HCT116 (cell line): ENCODE measurements at regions not wholly inside any gene's neighbourhood (a gene's known extent, or its start where the extent isn't known, plus 50 kb on each side); places are given as distances from the start of the nearest gene placed in this dataset.

ENCODE experiments used
- ATAC-seq: fragments of 200-7000 bp; cut with Tn5 transposase; 2 replicates; pipeline ENCODE4 v1.9.1; 2020; ENCODE audit warnings: mild to moderate bottlenecking, moderate library complexity
- BruUV-seq: library from RNA; stranded (reverse); fragments of 400-500 nt; replicated peaks from 2 replicates; lab custom pipeline; 2021; lab: Mats Ljungman, UMichigan
- CTCF ChIA-PET: fragments of 300-600 bp; sonication (Branson Sonifier 250); formaldehyde crosslinking; loops from one replicate; lab custom pipeline; 2021; ENCODE audit warnings: antibody characterized with exemption; lab: Charles Lee
- POLR2A ChIA-PET: fragments of 300-600, 350-600 bp; sonication (Branson Sonifier 250); formaldehyde crosslinking; loops from one replicate; lab custom pipeline; 2021; ENCODE audit warnings: antibody characterized with exemption; lab: Charles Lee
- RAD21 ChIA-PET, 2 experiments: fragments of 300-600 bp; sonication (Branson Sonifier 250); formaldehyde crosslinking; loops; one replicate each; lab custom pipeline; 2023; ENCODE audit warnings: low total read pairs in 2 of 2; ENCODE audit not compliant: uncharacterized antibody in 2 of 2, unreplicated experiment in 2 of 2, low non-redundant PET in 1 of 2; lab: Charles Lee
- DNase-seq: peaks from one replicate; pipeline ENCODE4 v3.0.0-alpha.2; 2010; ENCODE audit warnings: low read depth, low spot score
- H2AFZ ChIP-seq: fragments of 200-600 bp; shearing (Covaris generic), sonication (generic); 2 replicates; pipeline ENCODE4 v1.6.1; 2017; ENCODE audit warnings: low read depth, mixed run types, mixed read lengths, antibody characterized with exemption, low read length; ENCODE audit not compliant: poor library complexity, severe bottlenecking
- H3K27ac ChIP-seq: 2 replicates; pipeline ENCODE4 v1.5.1; 2012; ENCODE audit warnings: low read depth, low read length
- H3K27me3 ChIP-seq: fragments of 200-600 bp; sonication (generic); 2 replicates; pipeline ENCODE4 v1.6.1; 2016; ENCODE audit warnings: mixed run types, low read length, mixed read lengths; ENCODE audit not compliant: insufficient read depth
- H3K36me3 ChIP-seq, 2 experiments: fragments of 200-500 bp in 1 of 2; fragments of 200-600 bp in 1 of 2; sonication (Bioruptor generic) in 1 of 2; sonication (generic) in 1 of 2; 2 replicates each; pipeline versions ENCODE4 v1.5.1 to v1.6.1; 2014 to 2016; ENCODE audit warnings: low read length in 2 of 2, inconsistent platforms in 1 of 2, mixed read lengths in 1 of 2, mixed run types in 1 of 2; ENCODE audit not compliant: insufficient read depth in 2 of 2, control insufficient read depth in 1 of 2
- H3K4me1 ChIP-seq, 2 experiments: fragments of 200-600 bp in 1 of 2; sonication (generic) in 1 of 2; 2 replicates each; pipeline versions ENCODE4 v1.5.1 to v1.6.1; 2012 to 2017; ENCODE audit warnings: low read length in 2 of 2, inconsistent platforms in 1 of 2, mild to moderate bottlenecking in 1 of 2, mixed read lengths in 1 of 2, mixed run types in 1 of 2, moderate library complexity in 1 of 2; ENCODE audit not compliant: insufficient read depth in 2 of 2, control insufficient read depth in 1 of 2
- H3K4me2 ChIP-seq: fragments of 200-600 bp; sonication (generic); 2 replicates; pipeline ENCODE4 v1.6.1; 2017; ENCODE audit warnings: mixed run types, low read length, mixed read lengths
- H3K4me3 ChIP-seq, 2 experiments: fragments of 200-600 bp in 1 of 2; sonication (generic) in 1 of 2; replicated peaks in 1 of 2; 2 replicates each; pipeline ENCODE4 v1.5.1; 2011 to 2016; ENCODE audit warnings: low read length in 2 of 2, control low read depth in 1 of 2, low read depth in 1 of 2, mild to moderate bottlenecking in 1 of 2, mixed read lengths in 1 of 2, mixed run types in 1 of 2
- H3K79me2 ChIP-seq: fragments of 200-600 bp; sonication (generic); 2 replicates; pipeline ENCODE4 v1.6.1; 2017; ENCODE audit warnings: mild to moderate bottlenecking, mixed run types, low read length, moderate library complexity, mixed read lengths; ENCODE audit not compliant: insufficient read depth
- H3K9ac ChIP-seq: fragments of 200-600 bp; sonication (generic); 2 replicates; pipeline ENCODE4 v1.6.1; 2016; ENCODE audit warnings: low read length, mixed read lengths
- H3K9me2 ChIP-seq: fragments of 200-600 bp; sonication (generic), shearing (Covaris generic); 2 replicates; pipeline ENCODE4 v1.6.1; 2017; ENCODE audit warnings: mixed run types, mild to moderate bottlenecking, moderate library complexity; ENCODE audit not compliant: insufficient read depth
- H3K9me3 ChIP-seq, 2 experiments: fragments of 200-500 bp in 1 of 2; fragments of 200-600 bp in 1 of 2; sonication (Bioruptor generic) in 1 of 2; sonication (generic) in 1 of 2; 2 replicates each; pipeline ENCODE4 v1.6.1; 2014 to 2017; ENCODE audit warnings: low read length in 2 of 2, mixed read lengths in 2 of 2, inconsistent platforms in 1 of 2, low read depth in 1 of 2, mild to moderate bottlenecking in 1 of 2, mixed run types in 1 of 2, moderate library complexity in 1 of 2; ENCODE audit not compliant: control insufficient read depth in 1 of 2, insufficient read depth in 1 of 2
- H4K20me1 ChIP-seq: fragments of 200-600 bp; sonication (generic), shearing (Covaris generic); 2 replicates; pipeline ENCODE4 v1.6.1; 2017; ENCODE audit warnings: mixed run types, mild to moderate bottlenecking, moderate library complexity; ENCODE audit not compliant: insufficient read depth
- ATF3 ChIP-seq: IDR thresholded peaks from 2 replicates; pipeline ENCODE4 v1.6.1; 2012
- CBX3 ChIP-seq: IDR thresholded peaks from 2 replicates; pipeline ENCODE4 v1.6.1; 2012; ENCODE audit warnings: low read depth
- CEBPB ChIP-seq: IDR thresholded peaks from 2 replicates; pipeline ENCODE4 v1.6.1; 2012; ENCODE audit warnings: low read depth
- CTCF ChIP-seq, 3 experiments: fragments of 200-600 bp in 1 of 3; sonication (generic) in 1 of 3; IDR thresholded peaks in 2 of 3; conservative IDR thresholded peaks in 1 of 3; 2 replicates each; pipeline ENCODE4 v1.5.1; 2012 to 2017; ENCODE audit warnings: low read depth in 2 of 3, low read length in 2 of 3, antibody characterized with exemption in 1 of 3, borderline replicate concordance in 1 of 3, control low read depth in 1 of 3, mild to moderate bottlenecking in 1 of 3, mixed read lengths in 1 of 3, mixed run types in 1 of 3, moderate library complexity in 1 of 3; ENCODE audit not compliant: insufficient read depth in 1 of 3
- ELF1 ChIP-seq: IDR thresholded peaks from 2 replicates; pipeline ENCODE4 v1.6.1; 2012; ENCODE audit warnings: low read depth, borderline replicate concordance
- EZH2phosphoT487 ChIP-seq: fragments of 200-600 bp; IDR thresholded peaks from 2 replicates; pipeline ENCODE4 v1.6.1; 2018; ENCODE audit warnings: antibody characterized with exemption, borderline replicate concordance
- FOSL1 ChIP-seq: IDR thresholded peaks from 2 replicates; pipeline ENCODE4 v1.6.1; 2012; ENCODE audit warnings: low read depth
- JUND ChIP-seq: IDR thresholded peaks from 2 replicates; pipeline ENCODE4 v1.6.1; 2012
- MAX ChIP-seq: IDR thresholded peaks from 2 replicates; pipeline ENCODE4 v1.6.1; 2012
- POLR2A ChIP-seq: IDR thresholded peaks from 2 replicates; pipeline ENCODE4 v1.7.0; 2011; ENCODE audit warnings: borderline replicate concordance; ENCODE audit not compliant: insufficient read depth, insufficient read length; ENCODE audit errors: extremely low read depth
- POLR2AphosphoS5 ChIP-seq: IDR thresholded peaks from 2 replicates; pipeline ENCODE4 v1.6.1; 2011; ENCODE audit warnings: mild to moderate bottlenecking, low read depth, low read length, moderate library complexity
- RAD21 ChIP-seq: IDR thresholded peaks from 2 replicates; pipeline ENCODE4 v1.6.1; 2012; ENCODE audit warnings: low read depth, mild to moderate bottlenecking
- REST ChIP-seq: IDR thresholded peaks from 2 replicates; pipeline ENCODE4 v1.6.1; 2012; ENCODE audit warnings: low read depth
- SIN3A ChIP-seq: IDR thresholded peaks from 2 replicates; pipeline ENCODE4 v1.6.1; 2012; ENCODE audit warnings: low read depth
- SRF ChIP-seq: IDR thresholded peaks from 2 replicates; pipeline ENCODE4 v1.6.1; 2012; ENCODE audit warnings: low read depth
- TCF7L2 ChIP-seq: IDR thresholded peaks from 2 replicates; pipeline ENCODE4 v1.7.0; 2011; ENCODE audit warnings: borderline replicate concordance, inconsistent platforms; ENCODE audit not compliant: insufficient read depth, insufficient read length; ENCODE audit errors: extremely low read depth
- YY1 ChIP-seq: IDR thresholded peaks from 2 replicates; pipeline ENCODE4 v1.6.1; 2011; ENCODE audit warnings: low read length, low read depth, moderate library complexity, mild to moderate bottlenecking; ENCODE audit not compliant: insufficient replicate concordance; ENCODE audit errors: extremely low read depth
- ZBTB33 ChIP-seq: IDR thresholded peaks from 2 replicates; pipeline ENCODE4 v1.6.1; 2011; ENCODE audit warnings: mild to moderate bottlenecking, low read length, moderate library complexity; ENCODE audit not compliant: insufficient replicate concordance; ENCODE audit errors: extremely low read depth
- ZFX ChIP-seq: fragments of 450-650 bp; IDR thresholded peaks from 2 replicates; pipeline ENCODE4 v1.6.1; 2017
- ZNF274 ChIP-seq: fragments of 200-500 bp; sonication (Bioruptor generic); IDR thresholded peaks from 2 replicates; pipeline ENCODE4 v1.6.1; 2014; ENCODE audit warnings: mild to moderate bottlenecking, low read depth, low read length, inconsistent platforms
- intact Hi-C: fragments of 100-400 bp; cut with micrococcal nuclease; formaldehyde crosslinking; loops from 2 replicates; pipeline ENCODE4 v1.10.0; 2022

- no TSS peak for BruUV-seq
- H3K9me3 ChIP-seq, result peaks cover 6 to 16% of the 10 kb centered on the region in 2 experiments; a peak in 2 of 4 replicates
- RAD21 ChIA-PET, result no interaction called here
- intact Hi-C loops, result no loop called here
- H3K9ac ChIP-seq, result no peak overlapping the region
- POLR2A ChIA-PET, result no interaction called here
- H4K20me1 ChIP-seq, result no peaks in the 10 kb centered on the region
- H3K79me2 ChIP-seq, result no peaks in the 10 kb centered on the region
- CTCF ChIA-PET, result no interaction called here
- H2AFZ ChIP-seq, result no peak overlapping the region
- DNase-seq (no peak), ATAC-seq (no peak)
- H3K27me3 ChIP-seq, result no peaks in the 10 kb centered on the region
- no peaks in the 10 kb centered on the region for H3K36me3 ChIP-seq
- H3K4me3 ChIP-seq, result no peak overlapping the region
- H3K27ac ChIP-seq, result no peak overlapping the region
- no peak overlapping the region for H3K4me2 ChIP-seq
- H3K9me2 ChIP-seq, result no peaks in the 10 kb centered on the region
- TF ChIP-seq CEBPB (no peak), JUND (no peak), REST (no peak), ZFX (no peak), ZNF274 (no peak), CBX3 (no peak), SIN3A (no peak), EZH2phosphoT487 (no peak), MAX (no peak), ELF1 (no peak), RAD21 (no peak), ZBTB33 (no peak), CTCF (IDR thresholded peaks at IDR 0.05 in 2 of 3, conservative IDR thresholded peaks at IDR 0.05 in 1 of 3; ENCODE audit: borderline replicate concordance in 1 of 3, insufficient read depth in 1 of 3, low read depth in 2 of 3, low read length in 2 of 3) (no peak), ATF3 (no peak), FOSL1 (no peak), SRF (no peak), POLR2AphosphoS5 (no peak), TCF7L2 (no peak), YY1 (no peak), POLR2A (no peak)
- no peaks in the 10 kb centered on the region for H3K4me1 ChIP-seq
Measured at GRCh38 chr4:23237771-23238170, 545.0 kb downstream of the GBA3 start.
